GM12878 (cell line): ENCODE measurements at regions not wholly inside any gene's neighbourhood (a gene's known extent, or its start where the extent isn't known, plus 50 kb on each side); places are given as distances from the start of the nearest gene placed in this dataset.

Experiments
- ATAC-seq: fragments of 200-7000 bp; cut with Tn5 transposase; 3 replicates; pipeline ENCODE4 v1.9.1; 2020; ENCODE audit warnings: mild to moderate bottlenecking, moderate library complexity
- BruUV-seq: library from RNA; stranded (reverse); fragments of 400-500 nt; replicated peaks from 2 replicates; lab custom pipeline; 2021; lab: Mats Ljungman, UMichigan
- CTCF ChIA-PET: fragments of 300-600 bp; sonication (Branson Sonifier 250); formaldehyde crosslinking; extraction: SDS; loops from one replicate; lab custom pipeline; 2021; ENCODE audit warnings: inconsistent platforms; lab: Yijun Ruan, JAX
- POLR2A ChIA-PET: fragments of 350-600 bp; formaldehyde crosslinking; extraction: SDS; loops from one replicate; lab custom pipeline; 2021; ENCODE audit warnings: inconsistent platforms; lab: Charles Lee
- RAD21 ChIA-PET: fragments of 300-600 bp; sonication (Branson Sonifier 250); formaldehyde crosslinking; loops from one replicate; lab custom pipeline; 2023; ENCODE audit warnings: antibody characterized with exemption; ENCODE audit not compliant: unreplicated experiment; lab: Charles Lee
- SMC1A ChIA-PET: fragments of 300-600 bp; sonication (Branson Sonifier 250); formaldehyde crosslinking; loops from one replicate; lab custom pipeline; 2023; ENCODE audit not compliant: unreplicated experiment, uncharacterized antibody; lab: Charles Lee
- DNase-seq: peaks from one replicate; pipeline ENCODE4 v3.0.0-alpha.2; 2011; ENCODE audit warnings: low read depth, low spot score
- FAIRE-seq: peaks from 3 replicates; lab custom pipeline; 2011; peaks lifted over from hg19 to GRCh38; lab: Jason Lieb, UNC
- H2AFZ ChIP-seq: 2 replicates; pipeline ENCODE4 v1.6.0; 2011; ENCODE audit warnings: low read depth, low read length, control low read depth; ENCODE audit not compliant: control insufficient read depth
- H3K27ac ChIP-seq: 2 replicates; pipeline ENCODE4 v1.5.1; 2011; ENCODE audit warnings: control low read depth; ENCODE audit not compliant: control insufficient read depth, insufficient read depth
- H3K27me3 ChIP-seq, 2 experiments: replicated peaks in 1 of 2; 2 replicates each; pipeline versions ENCODE4 v1.6.0 to v1.6.1; 2011; ENCODE audit warnings: low read length in 1 of 2; ENCODE audit not compliant: control insufficient read depth in 2 of 2, insufficient read depth in 2 of 2
- H3K36me3 ChIP-seq, 2 experiments: 2 replicates each; pipeline ENCODE4 v1.5.1; 2011; ENCODE audit warnings: low read length in 1 of 2; ENCODE audit not compliant: control insufficient read depth in 2 of 2, insufficient read depth in 2 of 2
- H3K4me1 ChIP-seq: 2 replicates; pipeline ENCODE4 v1.6.1; 2011; ENCODE audit warnings: mild to moderate bottlenecking, low read length, moderate library complexity, mixed read lengths; ENCODE audit not compliant: control insufficient read depth, insufficient read depth
- H3K4me2 ChIP-seq: 2 replicates; pipeline ENCODE4 v1.6.0; 2011; ENCODE audit warnings: control low read depth; ENCODE audit not compliant: control insufficient read depth, insufficient read depth
- H3K4me3 ChIP-seq: fragments of 200-600 bp; sonication (generic); 2 replicates; pipeline ENCODE4 v1.5.1; 2016
- H3K79me2 ChIP-seq: 2 replicates; pipeline ENCODE4 v1.6.0; 2011; ENCODE audit warnings: low read length; ENCODE audit not compliant: control insufficient read depth, insufficient read depth
- H3K9ac ChIP-seq: 2 replicates; pipeline ENCODE4 v1.8.0; 2011; ENCODE audit warnings: low read length, control low read depth, mixed read lengths; ENCODE audit not compliant: control insufficient read depth, insufficient read depth
- H3K9me3 ChIP-seq: replicated peaks from 3 replicates; pipeline ENCODE4 v1.5.1; 2011; ENCODE audit warnings: mild to moderate bottlenecking, low read length; ENCODE audit not compliant: control insufficient read depth, insufficient read depth
- H4K20me1 ChIP-seq: 2 replicates; pipeline ENCODE4 v1.6.0; 2011; ENCODE audit not compliant: control insufficient read depth, insufficient read depth
- CBX5 ChIP-seq: sonication (generic); IDR thresholded peaks from 2 replicates; pipeline ENCODE4 v1.6.1; 2016; ENCODE audit warnings: low read depth, moderate library complexity, mild to moderate bottlenecking, inconsistent platforms
- CREB1 ChIP-seq: IDR thresholded peaks from 2 replicates; pipeline ENCODE4 v1.6.1; 2012; ENCODE audit warnings: low read depth, mild to moderate bottlenecking, inconsistent platforms
- EGR1 ChIP-seq, 2 experiments: IDR thresholded peaks; 1 replicate in 1 of 2; 2 replicates in 1 of 2; pipeline ENCODE4 v1.6.1; 2011 to 2012; ENCODE audit warnings: low read depth in 2 of 2, low read length in 2 of 2, borderline replicate concordance in 1 of 2, mild to moderate bottlenecking in 1 of 2, moderate library complexity in 1 of 2
- KDM1A ChIP-seq: fragments of 200-600 bp; sonication (generic); IDR thresholded peaks from 2 replicates; pipeline ENCODE4 v1.6.1; 2016; ENCODE audit warnings: borderline replicate concordance
- MYC ChIP-seq: IDR thresholded peaks from 2 replicates; pipeline ENCODE4 v1.6.1; 2011; ENCODE audit warnings: mild to moderate bottlenecking, low read length, moderate library complexity, inconsistent platforms; ENCODE audit not compliant: insufficient read depth, insufficient replicate concordance, insufficient read length, severe bottlenecking
- STAT1 ChIP-seq: fragments of 450-650 bp; conservative IDR thresholded peaks from 2 replicates; pipeline ENCODE4 v1.6.1; 2014; ENCODE audit warnings: antibody characterized with exemption, mild to moderate bottlenecking
- TCF7 ChIP-seq: IDR thresholded peaks from 2 replicates; pipeline ENCODE4 v1.6.1; 2014; ENCODE audit warnings: antibody characterized with exemption, borderline replicate concordance
- ZNF207 ChIP-seq: fragments of 450-650 bp; IDR thresholded peaks from 2 replicates; pipeline ENCODE4 v1.6.1; 2014; ENCODE audit warnings: antibody characterized with exemption, mild to moderate bottlenecking, borderline replicate concordance
- ZNF217 ChIP-seq: fragments of 450-650 bp; IDR thresholded peaks from 2 replicates; pipeline ENCODE4 v1.6.1; 2017; ENCODE audit warnings: antibody characterized with exemption, mild to moderate bottlenecking
- ZSCAN29 ChIP-seq: fragments of 450-650 bp; IDR thresholded peaks from 2 replicates; pipeline ENCODE4 v1.6.1; 2017; ENCODE audit warnings: mild to moderate bottlenecking, moderate library complexity
- in situ Hi-C: fragments of 300-500 bp; cut with MboI; formaldehyde crosslinking; loops from 9 replicates; pipeline ENCODE4 v1.14.3; 2018; ENCODE audit warnings: mixed read lengths
- intact Hi-C: fragments of 100-400 bp; cut with micrococcal nuclease; formaldehyde crosslinking; loops from one replicate; pipeline ENCODE4 v1.14.2; 2022; ENCODE audit not compliant: unreplicated experiment
- TF ChIP-seq, protein P1 (sequence below): fragments of 450-650 bp; IDR thresholded peaks from 2 replicates; pipeline ENCODE4 v1.6.1; 2017; ENCODE audit warnings: low read depth, mild to moderate bottlenecking, moderate library complexity
- TF ChIP-seq, protein P2 (sequence below): IDR thresholded peaks from 2 replicates; pipeline ENCODE4 v1.6.1; 2011; ENCODE audit warnings: borderline replicate concordance, low read depth, mild to moderate bottlenecking, moderate library complexity, mixed read lengths, low read length; ENCODE audit not compliant: insufficient read depth; ENCODE audit errors: extremely low read length
- TF ChIP-seq, protein P3 (sequence below): fragments of 450-650 bp; IDR thresholded peaks from 2 replicates; pipeline ENCODE4 v1.6.1; 2018; ENCODE audit warnings: borderline replicate concordance, mild to moderate bottlenecking; ENCODE audit not compliant: partially characterized antibody

DNA sequence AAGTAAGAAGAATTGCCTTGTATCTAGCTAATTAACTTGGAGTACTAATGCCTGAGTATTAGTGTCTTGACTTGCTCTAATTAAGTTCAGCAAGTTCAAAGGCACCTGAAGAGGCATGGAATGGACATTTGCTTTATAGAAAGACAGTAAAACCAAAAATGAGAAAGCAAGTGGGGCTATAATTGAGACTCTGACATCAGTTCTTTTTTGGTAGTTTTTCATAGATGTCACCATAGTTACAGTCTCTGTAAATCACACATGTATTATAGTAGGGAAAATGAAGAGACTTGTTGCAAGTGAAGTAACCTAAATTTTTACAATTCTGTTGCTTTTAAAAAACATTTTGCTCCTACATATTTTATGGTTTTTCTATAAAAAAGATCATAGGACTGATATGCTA is 178.0 kb downstream of the HIPK3 start:
- RAD21 ChIA-PET, result no interaction called here
- Histone ChIP-seq H3K4me1 (no peaks in the 10 kb centered on the region), H3K9ac (no peak overlapping the region), H3K27me3 (no peaks in the 10 kb centered on the region), H3K4me3 (no peak overlapping the region), H3K36me3 (no peaks in the 10 kb centered on the region), H3K79me2 (no peaks in the 10 kb centered on the region), H3K9me3 (peaks cover 3% of the 10 kb centered on the region; the same call in 2 of the 3 replicates), H4K20me1 (no peaks in the 10 kb centered on the region), H3K27ac (no peak overlapping the region), H3K4me2 (no peak overlapping the region), H2AFZ (no peak overlapping the region)
- BruUV-seq, result no TSS peak
- DNase-seq (no peak), ATAC-seq (no peak), FAIRE-seq (no peak)
- SMC1A ChIA-PET, result interaction anchor here (0.9 kb wide), 1 partner anchor 55 kb away, joined by 3 read pairs; no protein-coding TSS in a partner anchor
- CTCF ChIA-PET, result no interaction called here
- in situ Hi-C loops (no loop called here), intact Hi-C loops (no loop called here)
- TF ChIP-seq CBX5, result no peak
- TF ChIP-seq KDM1A, result no peak
- TF ChIP-seq, protein P1, sequence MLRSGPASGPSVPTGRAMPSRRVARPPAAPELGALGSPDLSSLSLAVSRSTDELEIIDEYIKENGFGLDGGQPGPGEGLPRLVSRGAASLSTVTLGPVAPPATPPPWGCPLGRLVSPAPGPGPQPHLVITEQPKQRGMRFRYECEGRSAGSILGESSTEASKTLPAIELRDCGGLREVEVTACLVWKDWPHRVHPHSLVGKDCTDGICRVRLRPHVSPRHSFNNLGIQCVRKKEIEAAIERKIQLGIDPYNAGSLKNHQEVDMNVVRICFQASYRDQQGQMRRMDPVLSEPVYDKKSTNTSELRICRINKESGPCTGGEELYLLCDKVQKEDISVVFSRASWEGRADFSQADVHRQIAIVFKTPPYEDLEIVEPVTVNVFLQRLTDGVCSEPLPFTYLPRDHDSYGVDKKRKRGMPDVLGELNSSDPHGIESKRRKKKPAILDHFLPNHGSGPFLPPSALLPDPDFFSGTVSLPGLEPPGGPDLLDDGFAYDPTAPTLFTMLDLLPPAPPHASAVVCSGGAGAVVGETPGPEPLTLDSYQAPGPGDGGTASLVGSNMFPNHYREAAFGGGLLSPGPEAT, result no peak
- no peak for TF ChIP-seq ZNF207
- TF ChIP-seq EGR1 (IDR thresholded peaks at IDR 0.05; ENCODE audit: borderline replicate concordance in 1 of 2, low read depth in 2 of 2, low read length in 2 of 2), result no peak
- TF ChIP-seq, protein P2, sequence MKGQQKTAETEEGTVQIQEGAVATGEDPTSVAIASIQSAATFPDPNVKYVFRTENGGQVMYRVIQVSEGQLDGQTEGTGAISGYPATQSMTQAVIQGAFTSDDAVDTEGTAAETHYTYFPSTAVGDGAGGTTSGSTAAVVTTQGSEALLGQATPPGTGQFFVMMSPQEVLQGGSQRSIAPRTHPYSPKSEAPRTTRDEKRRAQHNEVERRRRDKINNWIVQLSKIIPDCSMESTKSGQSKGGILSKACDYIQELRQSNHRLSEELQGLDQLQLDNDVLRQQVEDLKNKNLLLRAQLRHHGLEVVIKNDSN, result no peak
- TF ChIP-seq ZSCAN29, result no peak
- TF ChIP-seq TCF7, result no peak
- no peak for TF ChIP-seq STAT1
- no peak for TF ChIP-seq MYC
- no peak for TF ChIP-seq ZNF217
- no peak for TF ChIP-seq CREB1
- TF ChIP-seq, protein P3, sequence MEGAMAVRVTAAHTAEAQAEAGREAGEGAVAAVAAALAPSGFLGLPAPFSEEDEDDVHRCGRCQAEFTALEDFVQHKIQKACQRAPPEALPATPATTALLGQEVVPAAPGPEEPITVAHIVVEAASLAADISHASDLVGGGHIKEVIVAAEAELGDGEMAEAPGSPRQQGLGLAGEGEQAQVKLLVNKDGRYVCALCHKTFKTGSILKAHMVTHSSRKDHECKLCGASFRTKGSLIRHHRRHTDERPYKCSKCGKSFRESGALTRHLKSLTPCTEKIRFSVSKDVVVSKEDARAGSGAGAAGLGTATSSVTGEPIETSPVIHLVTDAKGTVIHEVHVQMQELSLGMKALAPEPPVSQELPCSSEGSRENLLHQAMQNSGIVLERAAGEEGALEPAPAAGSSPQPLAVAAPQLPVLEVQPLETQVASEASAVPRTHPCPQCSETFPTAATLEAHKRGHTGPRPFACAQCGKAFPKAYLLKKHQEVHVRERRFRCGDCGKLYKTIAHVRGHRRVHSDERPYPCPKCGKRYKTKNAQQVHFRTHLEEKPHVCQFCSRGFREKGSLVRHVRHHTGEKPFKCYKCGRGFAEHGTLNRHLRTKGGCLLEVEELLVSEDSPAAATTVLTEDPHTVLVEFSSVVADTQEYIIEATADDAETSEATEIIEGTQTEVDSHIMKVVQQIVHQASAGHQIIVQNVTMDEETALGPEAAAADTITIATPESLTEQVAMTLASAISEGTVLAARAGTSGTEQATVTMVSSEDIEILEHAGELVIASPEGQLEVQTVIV, result no peak
- POLR2A ChIA-PET, result no interaction called here
